NOMO-1 treated with DMSO at 0.1 percent for 48 hours (cell line): ENCODE measurements at regions not wholly inside any gene's neighbourhood (a gene's known extent, or its start where the extent isn't known, plus 50 kb on each side); places are given as distances from the start of the nearest gene placed in this dataset.

Experiments used
- DNase-seq: peaks from one replicate; lab custom pipeline; 2025; ENCODE audit not compliant: unreplicated experiment; lab: John Stamatoyannopoulos, UW

- no peak for DNase-seq
Observed at GRCh38 chr6:14857001-14857400, 388.9 kb upstream of the JARID2 start.

- DNase-seq, result no peak
Observed at GRCh38 chr6:14857501-14857900, 388.4 kb upstream of the JARID2 start.

- no peak for DNase-seq
Observed at GRCh38 chr6:14858808-14859207, 387.1 kb upstream of the JARID2 start.

- no peak for DNase-seq
Observed at GRCh38 chr6:14860774-14861173, 385.1 kb upstream of the JARID2 start.

GRCh38 chr6:14861491-14861943 lies 384.4 kb upstream of the JARID2 start:
- no peak for DNase-seq

GRCh38 chr6:14862845-14863244 lies 383.0 kb upstream of the JARID2 start:
- no peak for DNase-seq

GRCh38 chr6:14863902-14864850 lies 381.7 kb upstream of the JARID2 start:
- no peak for DNase-seq

- DNase-seq, result peak; percentile 95
Observed at GRCh38 chr6:14865531-14866100, 380.3 kb upstream of the JARID2 start.

GRCh38 chr6:14867802-14868201 lies 378.1 kb upstream of the JARID2 start:
- DNase-seq, result no peak

GRCh38 chr6:14871221-14871620 lies 374.6 kb upstream of the JARID2 start:
- DNase-seq, result no peak

- DNase-seq, result peak; percentile 17
Observed at GRCh38 chr6:14873101-14873500, 372.8 kb upstream of the JARID2 start.

- no peak for DNase-seq
Observed at GRCh38 chr6:14873781-14874441, 372.0 kb upstream of the JARID2 start.

GRCh38 chr6:14874975-14875480 lies 370.8 kb upstream of the JARID2 start:
- no peak for DNase-seq

GRCh38 chr6:14875481-14876063 lies 370.3 kb upstream of the JARID2 start:
- no peak for DNase-seq

- peak; percentile 81 for DNase-seq
Observed at GRCh38 chr6:14876778-14877613, 368.9 kb upstream of the JARID2 start.

- DNase-seq, result no peak
Observed at GRCh38 chr6:14877758-14878157, 368.1 kb upstream of the JARID2 start.

- DNase-seq, result no peak
Observed at GRCh38 chr6:14880052-14880451, 365.8 kb upstream of the JARID2 start.

GRCh38 chr6:14880677-14881076 lies 365.2 kb upstream of the JARID2 start:
- DNase-seq, result no peak

- DNase-seq, result peak; percentile 25
Observed at GRCh38 chr6:14881398-14881797, 364.5 kb upstream of the JARID2 start.

GRCh38 chr6:14882394-14883026 lies 363.4 kb upstream of the JARID2 start:
- no peak for DNase-seq
